Erythroblast (primary cell): ENCODE measurements at regions not wholly inside any gene's neighbourhood (a gene's known extent, or its start where the extent isn't known, plus 50 kb on each side); places are given as distances from the start of the nearest gene placed in this dataset.

Experiments used
- GATA1 ChIP-seq: IDR thresholded peaks from 2 replicates; pipeline ENCODE4 v1.6.1; 2011; ENCODE audit warnings: low read depth, mild to moderate bottlenecking, control low read depth, low read length, moderate library complexity
- POLR2A ChIP-seq: IDR thresholded peaks from 2 replicates; pipeline ENCODE4 v1.6.1; 2011; ENCODE audit warnings: mild to moderate bottlenecking, low read length

- TF ChIP-seq POLR2A (no peak), GATA1 (no peak)
Measured at GRCh38 chr18:38633333-38633732, 1067.7 kb upstream of the CELF4 start.
